Mesothelial cell of epicardium (in vitro differentiated cells): ENCODE measurements at regions not wholly inside any gene's neighbourhood (a gene's known extent, or its start where the extent isn't known, plus 50 kb on each side); places are given as distances from the start of the nearest gene placed in this dataset.

ENCODE experiments used
- DNase-seq, 2 experiments: peaks; one replicate each; pipeline ENCODE4 v3.0.0; 2021; ENCODE audit warnings: low spot score in 2 of 2; ENCODE audit not compliant: unreplicated experiment in 2 of 2
- H3K27ac Mint-ChIP-seq: 2 replicates; pipeline ENCODE4 v1.8.0; 2021; ENCODE audit warnings: mixed read lengths
- H3K27me3 Mint-ChIP-seq: 2 replicates; pipeline ENCODE4 v1.8.0; 2021; ENCODE audit warnings: low read depth, mixed read lengths
- H3K36me3 Mint-ChIP-seq: 2 replicates; pipeline ENCODE4 v1.8.0; 2021; ENCODE audit warnings: mixed read lengths
- H3K4me1 Mint-ChIP-seq: 2 replicates; pipeline ENCODE4 v1.8.0; 2021; ENCODE audit warnings: mixed read lengths
- H3K4me3 Mint-ChIP-seq: 2 replicates; pipeline ENCODE4 v1.8.0; 2021; ENCODE audit warnings: mild to moderate bottlenecking, moderate library complexity, mixed read lengths
- H3K9me3 Mint-ChIP-seq: 2 replicates; pipeline ENCODE4 v1.8.0; 2021; ENCODE audit warnings: mixed read lengths
- CTCF ChIP-seq: fragments of 200-600 bp; sonication (generic); IDR thresholded peaks from one replicate; pipeline ENCODE4 v1.5.0; 2021; ENCODE audit warnings: antibody characterized with exemption; ENCODE audit not compliant: unreplicated experiment

GRCh38 chr10:90326498-90327267 is 531.2 kb downstream of the HTR7 start:
- H3K9me3 Mint-ChIP-seq = no peaks in the 10 kb centered on the region
- DNase-seq = no peak
- no peaks in the 10 kb centered on the region for H3K27me3 Mint-ChIP-seq
- H3K27ac Mint-ChIP-seq = no peak overlapping the region
- no peak for TF ChIP-seq CTCF
- H3K4me3 Mint-ChIP-seq = no peak overlapping the region
- peaks cover 2% of the 10 kb centered on the region for H3K4me1 Mint-ChIP-seq
- H3K36me3 Mint-ChIP-seq = no peaks in the 10 kb centered on the region

GRCh38 chr10:90327611-90328010 is 530.2 kb downstream of the HTR7 start:
- Mint-ChIP-seq H3K36me3 (no peaks in the 10 kb centered on the region), H3K27me3 (no peaks in the 10 kb centered on the region), H3K9me3 (no peaks in the 10 kb centered on the region), H3K4me1 (peaks cover 2% of the 10 kb centered on the region), H3K4me3 (no peak overlapping the region), H3K27ac (no peak overlapping the region)
- DNase-seq = no peak
- TF ChIP-seq CTCF = no peak

GRCh38 chr10:90328459-90328858 is 529.4 kb downstream of the HTR7 start:
- no peak for DNase-seq
- Mint-ChIP-seq H3K9me3 (no peaks in the 10 kb centered on the region), H3K27ac (no peak overlapping the region), H3K4me3 (no peak overlapping the region), H3K4me1 (no peaks in the 10 kb centered on the region), H3K36me3 (no peaks in the 10 kb centered on the region), H3K27me3 (no peaks in the 10 kb centered on the region)
- no peak for TF ChIP-seq CTCF

GRCh38 chr10:90328896-90329295 is 528.9 kb downstream of the HTR7 start:
- Mint-ChIP-seq H3K9me3 (no peaks in the 10 kb centered on the region), H3K4me1 (no peaks in the 10 kb centered on the region), H3K27ac (no peak overlapping the region), H3K27me3 (no peaks in the 10 kb centered on the region), H3K4me3 (no peak overlapping the region), H3K36me3 (no peaks in the 10 kb centered on the region)
- DNase-seq = no peak
- no peak for TF ChIP-seq CTCF

GRCh38 chr10:90337316-90337715 is 520.5 kb downstream of the HTR7 start:
- Mint-ChIP-seq H3K4me3 (no peak overlapping the region), H3K9me3 (no peaks in the 10 kb centered on the region), H3K4me1 (no peaks in the 10 kb centered on the region), H3K36me3 (no peaks in the 10 kb centered on the region), H3K27ac (no peak overlapping the region), H3K27me3 (no peaks in the 10 kb centered on the region)
- DNase-seq = no peak
- no peak for TF ChIP-seq CTCF
